ENCODE measurements at regions not wholly inside any gene's neighbourhood (a gene's known extent, or its start where the extent isn't known, plus 50 kb on each side); places are given as distances from the start of the nearest gene placed in this dataset.

- TF ChIP-seq CTCF (IDR thresholded peaks at IDR 0.05; ENCODE audit: low read depth, low read length) (no peak), MAX (IDR thresholded peaks at IDR 0.05; ENCODE audit: low read depth, low read length) (no peak), POLR2A (IDR thresholded peaks at IDR 0.05; ENCODE audit: extremely low read depth, insufficient read length) (no peak), MYC (IDR thresholded peaks at IDR 0.05; ENCODE audit: low read depth, low read length) (no peak)
Measured at GRCh38 chr6:85392379-85392778, 57.5 kb upstream of the NT5E start.
